ENCODE measurements at regions not wholly inside any gene's neighbourhood (a gene's known extent, or its start where the extent isn't known, plus 50 kb on each side); places are given as distances from the start of the nearest gene placed in this dataset.

DNA sequence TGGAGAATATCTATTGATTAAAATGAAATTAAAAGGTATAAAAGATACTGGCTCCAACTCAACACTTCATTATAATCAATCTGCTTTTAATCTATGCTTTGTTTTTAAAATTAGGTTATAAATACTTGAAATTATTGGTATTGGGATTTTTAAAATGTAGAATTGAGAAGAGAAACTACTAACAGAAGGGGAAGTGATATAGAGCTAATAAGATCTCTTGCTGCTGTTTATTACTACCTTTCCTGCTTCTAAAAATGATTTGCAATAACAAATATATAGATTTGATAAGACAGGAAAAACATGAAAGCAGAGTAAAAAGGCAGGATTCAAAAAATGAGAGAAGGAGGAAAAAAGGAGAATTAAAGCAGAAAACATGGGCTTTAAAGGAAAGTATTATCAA, 209.3 kb upstream of the NREP start:
- TF ChIP-seq POLR2A (IDR thresholded peaks at IDR 0.05; ENCODE audit: low read depth, low read length) = no peak
- TF ChIP-seq, protein P1, sequence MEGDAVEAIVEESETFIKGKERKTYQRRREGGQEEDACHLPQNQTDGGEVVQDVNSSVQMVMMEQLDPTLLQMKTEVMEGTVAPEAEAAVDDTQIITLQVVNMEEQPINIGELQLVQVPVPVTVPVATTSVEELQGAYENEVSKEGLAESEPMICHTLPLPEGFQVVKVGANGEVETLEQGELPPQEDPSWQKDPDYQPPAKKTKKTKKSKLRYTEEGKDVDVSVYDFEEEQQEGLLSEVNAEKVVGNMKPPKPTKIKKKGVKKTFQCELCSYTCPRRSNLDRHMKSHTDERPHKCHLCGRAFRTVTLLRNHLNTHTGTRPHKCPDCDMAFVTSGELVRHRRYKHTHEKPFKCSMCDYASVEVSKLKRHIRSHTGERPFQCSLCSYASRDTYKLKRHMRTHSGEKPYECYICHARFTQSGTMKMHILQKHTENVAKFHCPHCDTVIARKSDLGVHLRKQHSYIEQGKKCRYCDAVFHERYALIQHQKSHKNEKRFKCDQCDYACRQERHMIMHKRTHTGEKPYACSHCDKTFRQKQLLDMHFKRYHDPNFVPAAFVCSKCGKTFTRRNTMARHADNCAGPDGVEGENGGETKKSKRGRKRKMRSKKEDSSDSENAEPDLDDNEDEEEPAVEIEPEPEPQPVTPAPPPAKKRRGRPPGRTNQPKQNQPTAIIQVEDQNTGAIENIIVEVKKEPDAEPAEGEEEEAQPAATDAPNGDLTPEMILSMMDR (conservative IDR thresholded peaks at IDR 0.05; ENCODE audit: low read depth, low read length) = no peak
